Stimulated activated effector memory CD8-positive, alpha-beta T cell treated with anti-CD3 and anti-CD28 coated beads, Interleukin-12 subunit alpha, Interleukin-12 subunit beta, amount 100 ng/mL, for 72 hours (primary cell): ENCODE measurements at regions not wholly inside any gene's neighbourhood (a gene's known extent, or its start where the extent isn't known, plus 50 kb on each side); places are given as distances from the start of the nearest gene placed in this dataset.

Experiments used
- ATAC-seq: fragments of 150-1000 bp; cut with Tn5 transposase; 2 replicates; pipeline ENCODE4 v1.10.0; 2021
- DNase-seq, 2 donors: peaks; one replicate each; pipeline ENCODE4 v3.0.0; 2021 to 2022; ENCODE audit warnings: low spot score in 2 of 2
- H3K27ac Mint-ChIP-seq: one replicate; pipeline ENCODE4 v1.8.0; 2022; ENCODE audit warnings: mild to moderate bottlenecking, mixed read lengths
- H3K36me3 Mint-ChIP-seq: one replicate; pipeline ENCODE4 v1.8.0; 2022; ENCODE audit warnings: mild to moderate bottlenecking, mixed read lengths
- H3K4me1 Mint-ChIP-seq: one replicate; pipeline ENCODE4 v1.8.0; 2022; ENCODE audit warnings: mixed read lengths
- H3K4me3 Mint-ChIP-seq: one replicate; pipeline ENCODE4 v1.8.0; 2022; ENCODE audit warnings: mild to moderate bottlenecking, mixed read lengths
- H3K9me3 Mint-ChIP-seq: one replicate; pipeline ENCODE4 v1.8.0; 2022; ENCODE audit warnings: mixed read lengths

DNA sequence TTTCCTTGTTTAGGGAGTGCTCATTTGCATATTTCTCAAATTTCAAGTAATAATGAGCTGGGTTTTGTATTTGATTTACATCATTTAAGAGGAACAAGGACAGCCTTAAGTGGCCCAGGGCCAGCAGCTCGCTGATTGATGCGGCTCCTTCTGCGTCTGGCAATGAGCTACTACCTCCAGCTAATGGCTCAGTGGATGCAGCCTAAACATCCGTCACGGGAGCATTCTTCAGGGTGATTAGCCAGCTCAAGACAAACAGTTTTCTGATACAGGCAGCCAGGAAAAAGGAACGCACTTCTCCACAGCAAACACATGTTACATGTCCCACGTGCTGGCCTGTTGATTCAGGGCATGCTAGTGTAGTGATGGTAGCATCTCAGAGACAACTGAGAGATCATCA lies 169.3 kb upstream of the TCERG1L start:
- no peaks in the 10 kb centered on the region for H3K36me3 Mint-ChIP-seq
- H3K27ac Mint-ChIP-seq = no peak overlapping the region
- no peak for DNase-seq
- H3K4me1 Mint-ChIP-seq = no peaks in the 10 kb centered on the region
- H3K4me3 Mint-ChIP-seq = no peak overlapping the region
- no peak for ATAC-seq
- peaks cover 12% of the 10 kb centered on the region for H3K9me3 Mint-ChIP-seq

DNA sequence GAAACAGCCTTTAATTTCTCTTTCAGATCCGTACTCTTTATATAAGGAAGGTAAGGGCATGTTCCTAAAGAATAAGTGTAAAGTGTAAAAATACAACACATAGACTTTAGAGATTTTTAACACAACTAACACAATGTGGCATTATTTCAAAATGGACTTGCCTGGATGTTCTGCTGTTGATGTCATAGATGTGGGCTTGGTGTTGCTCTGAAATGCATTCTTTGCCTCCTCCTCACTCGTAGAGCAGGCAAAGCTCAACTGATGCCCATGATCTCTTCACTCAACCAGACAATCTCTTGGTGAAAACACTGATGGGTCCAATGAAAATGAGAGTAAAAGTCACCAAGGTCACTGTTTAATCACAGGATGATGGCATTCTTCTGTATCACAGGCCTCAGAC lies 174.2 kb upstream of the TCERG1L start:
- H3K4me1 Mint-ChIP-seq = no peaks in the 10 kb centered on the region

DNA sequence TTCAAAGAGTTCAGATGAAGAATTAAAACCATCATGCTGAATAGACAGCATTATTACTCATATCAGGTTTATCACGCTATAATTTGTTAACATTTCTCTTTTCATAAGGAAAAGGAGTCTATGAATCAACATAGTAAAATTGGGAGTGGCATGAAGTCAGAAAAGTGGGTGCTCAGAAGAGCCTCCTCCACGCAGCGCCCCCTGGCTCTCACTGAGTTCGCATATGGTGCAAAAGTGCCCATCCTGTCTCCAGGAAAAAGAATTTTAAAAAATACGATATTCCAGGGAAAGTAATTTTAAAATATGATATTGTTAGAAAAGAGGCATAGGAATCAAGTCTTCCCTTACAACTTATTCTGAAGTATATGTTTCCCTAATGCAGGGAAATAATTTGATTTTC lies 176.3 kb upstream of the TCERG1L start:
- H3K4me1 Mint-ChIP-seq = no peaks in the 10 kb centered on the region
- ATAC-seq = no peak
- H3K36me3 Mint-ChIP-seq = no peaks in the 10 kb centered on the region
- DNase-seq = no peak
- no peak overlapping the region for H3K4me3 Mint-ChIP-seq
- H3K9me3 Mint-ChIP-seq = peaks cover 13% of the 10 kb centered on the region
- no peak overlapping the region for H3K27ac Mint-ChIP-seq

More for the DNA sequence above, 174.2 kb upstream of the TCERG1L start:
- ATAC-seq (no peak), DNase-seq (no peak)
- Mint-ChIP-seq H3K36me3 (no peaks in the 10 kb centered on the region), H3K27ac (no peak overlapping the region), H3K4me3 (no peak overlapping the region), H3K9me3 (peaks cover 14% of the 10 kb centered on the region)

DNA sequence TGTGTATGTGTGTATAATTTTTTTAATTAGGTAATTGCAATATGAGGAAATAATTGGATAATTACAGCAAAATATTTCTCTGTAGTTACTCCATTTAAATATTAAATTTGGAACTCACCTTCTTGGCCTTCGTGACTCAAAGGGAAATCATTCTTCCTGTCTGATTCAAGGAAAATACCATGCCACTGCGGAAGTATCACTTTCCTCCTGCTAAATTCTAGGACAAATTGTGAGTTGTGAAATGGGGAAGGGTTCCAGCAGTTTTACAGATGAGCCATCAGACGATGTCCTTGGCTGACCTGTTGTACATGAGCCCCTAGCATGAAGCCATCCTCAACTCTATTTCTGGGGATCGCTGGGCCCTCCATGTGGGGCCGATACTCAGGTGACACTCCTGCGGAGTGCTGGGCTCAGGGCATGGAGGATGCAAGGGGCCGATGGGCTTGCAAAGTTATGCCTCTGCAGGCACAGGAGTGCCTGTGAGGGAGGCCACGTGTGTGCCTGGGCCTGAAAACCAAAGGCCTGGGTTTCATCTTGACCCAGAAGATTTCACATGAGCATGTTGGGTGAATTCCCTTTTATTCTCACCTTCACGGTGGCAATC lies 179.6 kb upstream of the TCERG1L start:
- Mint-ChIP-seq H3K4me3 (no peak overlapping the region), H3K9me3 (peaks cover 5% of the 10 kb centered on the region), H3K4me1 (no peaks in the 10 kb centered on the region), H3K27ac (no peak overlapping the region), H3K36me3 (no peaks in the 10 kb centered on the region)
- no peak for DNase-seq
- no peak for ATAC-seq

DNA sequence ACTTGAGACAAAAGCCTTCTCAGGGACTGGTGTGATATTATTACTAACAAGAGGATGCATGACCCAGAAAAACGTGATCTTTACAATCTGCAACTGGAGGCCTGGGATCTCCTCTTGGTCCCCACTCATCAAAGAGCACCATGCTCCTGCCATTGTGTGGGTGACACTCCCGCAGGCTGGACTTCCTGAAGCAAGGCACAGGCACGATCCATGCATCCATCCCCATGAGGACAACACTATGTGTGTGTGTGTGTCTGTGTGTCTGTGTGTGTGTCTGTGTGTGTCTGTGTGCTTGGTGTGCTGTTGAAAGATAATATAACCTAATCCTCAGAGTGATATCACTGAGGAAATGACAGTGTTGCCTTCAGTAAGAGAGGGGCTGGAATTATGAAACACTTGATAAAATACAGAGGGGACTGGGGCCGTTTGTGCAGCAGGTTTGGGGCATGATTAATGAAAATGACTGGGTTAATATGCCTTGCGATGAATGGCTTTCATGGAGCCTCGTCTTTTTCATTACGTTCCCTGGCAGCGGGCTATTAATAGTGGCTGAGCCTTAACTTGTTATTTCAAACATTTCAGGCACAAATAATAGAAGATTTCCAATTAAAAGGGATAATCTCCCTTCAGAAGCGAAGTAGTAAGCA lies 180.8 kb upstream of the TCERG1L start:
- Mint-ChIP-seq H3K9me3 (peaks cover 4% of the 10 kb centered on the region), H3K4me3 (no peak overlapping the region), H3K4me1 (no peaks in the 10 kb centered on the region), H3K36me3 (no peaks in the 10 kb centered on the region), H3K27ac (no peak overlapping the region)
- no peak for DNase-seq
- no peak for ATAC-seq

DNA sequence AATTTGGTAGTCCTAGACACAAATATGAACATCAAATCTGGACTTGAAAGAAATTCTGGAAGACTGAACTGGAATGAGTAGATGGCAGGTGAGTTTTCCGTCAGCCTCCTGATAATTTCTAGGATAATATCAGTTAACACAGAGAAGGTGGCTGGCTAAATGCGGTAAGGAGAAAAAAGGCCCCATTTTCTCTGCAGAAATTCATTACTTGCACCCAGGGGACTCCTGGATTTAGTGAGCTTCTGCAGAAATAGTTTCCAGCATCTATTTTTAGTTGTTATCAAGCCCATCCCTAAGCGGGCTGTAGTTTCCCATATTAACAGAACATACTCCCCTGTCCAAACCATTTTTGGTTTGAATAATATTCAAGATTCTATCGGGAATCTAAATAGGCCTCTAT lies 181.9 kb upstream of the TCERG1L start:
- no peak for DNase-seq
- no peak overlapping the region for H3K4me3 Mint-ChIP-seq
- H3K9me3 Mint-ChIP-seq = peaks cover 7% of the 10 kb centered on the region

DNA sequence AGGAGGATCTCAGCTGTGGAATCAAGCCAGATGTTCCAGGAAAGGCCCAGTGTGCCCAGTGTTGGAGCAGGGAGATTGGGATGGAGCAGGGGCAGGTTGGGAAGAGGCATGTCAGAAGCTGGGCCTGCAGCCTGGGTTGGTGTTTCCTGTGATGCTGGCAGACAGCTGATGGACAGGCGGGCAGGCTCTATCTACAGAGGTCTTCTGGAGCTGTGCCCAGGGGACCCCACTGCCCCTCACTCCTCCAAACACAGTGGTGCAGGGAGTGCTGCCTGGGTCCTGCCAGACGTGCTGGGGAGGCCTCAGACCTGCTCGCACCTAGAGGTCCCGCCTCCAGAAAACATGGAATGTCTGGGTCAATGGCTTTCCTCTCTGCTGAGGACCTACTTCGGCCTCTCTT lies 182.9 kb upstream of the TCERG1L start:
- DNase-seq (no peak), ATAC-seq (peak; percentile 21)
- Mint-ChIP-seq H3K9me3 (peaks cover 7% of the 10 kb centered on the region), H3K4me3 (no peak overlapping the region), H3K4me1 (no peaks in the 10 kb centered on the region), H3K36me3 (no peaks in the 10 kb centered on the region), H3K27ac (no peak overlapping the region)

More for the DNA sequence above, 181.9 kb upstream of the TCERG1L start:
- H3K36me3 Mint-ChIP-seq = no peaks in the 10 kb centered on the region
- no peak overlapping the region for H3K27ac Mint-ChIP-seq
- ATAC-seq = no peak
- H3K4me1 Mint-ChIP-seq = no peaks in the 10 kb centered on the region

DNA sequence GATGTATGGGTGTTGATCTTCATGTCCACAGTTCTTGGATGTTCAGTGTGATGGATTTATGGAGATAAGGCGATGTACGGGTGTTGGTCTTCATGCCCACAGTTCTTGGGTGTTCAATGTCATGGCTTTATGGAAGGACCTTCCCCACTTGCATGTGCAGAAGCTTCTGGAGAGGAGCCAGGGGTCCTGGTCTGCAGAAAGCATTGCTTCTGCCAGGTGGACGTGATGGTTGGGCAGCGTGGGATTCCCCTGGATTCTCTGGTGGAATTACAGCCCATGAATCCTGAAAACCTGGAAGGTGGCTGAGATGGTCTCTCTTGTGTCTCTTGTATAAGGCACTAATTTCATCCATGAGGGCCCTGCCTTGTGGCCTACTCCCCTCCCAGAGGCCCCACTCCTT lies 183.7 kb upstream of the TCERG1L start:
- DNase-seq (no peak), ATAC-seq (no peak)
- Mint-ChIP-seq H3K36me3 (no peaks in the 10 kb centered on the region), H3K4me1 (no peaks in the 10 kb centered on the region), H3K4me3 (no peak overlapping the region), H3K27ac (no peak overlapping the region), H3K9me3 (peaks cover 7% of the 10 kb centered on the region)

DNA sequence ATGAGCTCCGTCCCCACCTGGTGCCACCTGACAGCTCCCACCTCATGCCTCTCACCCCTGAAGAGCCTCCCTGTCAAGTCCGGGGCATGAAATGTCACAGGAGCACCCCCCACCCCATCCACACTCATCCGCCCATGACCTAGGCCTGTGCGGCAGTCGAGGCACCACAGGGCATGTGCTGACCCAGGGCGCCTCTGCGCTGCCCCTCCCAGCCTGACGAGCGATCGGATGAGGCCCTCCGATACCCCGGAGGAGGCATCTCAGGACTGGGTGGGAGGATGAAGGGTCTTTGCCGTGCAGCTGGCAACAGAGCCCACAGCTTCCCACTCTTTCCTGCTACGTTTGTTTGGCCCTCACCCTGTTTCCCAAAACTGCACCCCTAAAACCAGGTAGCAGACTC lies 184.4 kb upstream of the TCERG1L start:
- Mint-ChIP-seq H3K4me1 (no peaks in the 10 kb centered on the region), H3K9me3 (peaks cover 7% of the 10 kb centered on the region), H3K27ac (no peak overlapping the region), H3K36me3 (no peaks in the 10 kb centered on the region), H3K4me3 (no peak overlapping the region)
- DNase-seq (no peak), ATAC-seq (no peak)

DNA sequence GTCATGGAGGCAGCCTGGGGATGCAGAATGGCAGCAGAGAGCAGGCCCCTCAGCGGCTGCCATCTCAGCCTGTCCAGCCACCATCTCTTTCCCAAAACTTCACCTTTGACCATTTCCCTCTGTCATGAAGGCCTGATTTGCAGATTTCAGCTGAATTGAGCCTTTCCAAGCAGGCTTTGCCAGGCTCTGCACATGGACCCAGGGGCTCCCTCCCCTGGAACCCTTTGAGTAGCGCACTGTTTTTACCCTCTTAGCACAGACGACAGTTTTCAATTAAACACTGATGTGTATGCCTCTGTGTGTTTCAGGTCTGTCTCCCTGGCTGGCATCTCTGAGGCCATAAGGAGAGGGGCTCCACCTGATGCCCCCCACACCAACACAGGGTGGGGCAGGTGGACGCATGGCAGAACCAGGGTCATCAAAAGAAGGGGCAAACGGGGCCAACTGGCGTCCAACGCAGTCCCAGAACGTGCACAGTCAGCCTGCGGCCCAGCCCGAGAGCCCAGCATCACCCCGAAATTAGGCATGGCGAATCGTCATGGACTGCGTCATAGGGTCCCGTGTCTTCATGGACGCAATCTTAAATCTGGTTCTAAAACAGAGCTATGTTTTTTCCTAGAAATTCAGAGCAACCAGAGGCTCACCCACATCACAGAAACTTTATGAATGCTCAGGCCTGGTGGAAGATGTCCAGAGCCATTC lies 185.0 kb upstream of the TCERG1L start:
- Mint-ChIP-seq H3K4me1 (no peaks in the 10 kb centered on the region), H3K9me3 (peaks cover 7% of the 10 kb centered on the region), H3K4me3 (no peak overlapping the region), H3K36me3 (no peaks in the 10 kb centered on the region), H3K27ac (no peak overlapping the region)
- ATAC-seq (no peak), DNase-seq (no peak)

DNA sequence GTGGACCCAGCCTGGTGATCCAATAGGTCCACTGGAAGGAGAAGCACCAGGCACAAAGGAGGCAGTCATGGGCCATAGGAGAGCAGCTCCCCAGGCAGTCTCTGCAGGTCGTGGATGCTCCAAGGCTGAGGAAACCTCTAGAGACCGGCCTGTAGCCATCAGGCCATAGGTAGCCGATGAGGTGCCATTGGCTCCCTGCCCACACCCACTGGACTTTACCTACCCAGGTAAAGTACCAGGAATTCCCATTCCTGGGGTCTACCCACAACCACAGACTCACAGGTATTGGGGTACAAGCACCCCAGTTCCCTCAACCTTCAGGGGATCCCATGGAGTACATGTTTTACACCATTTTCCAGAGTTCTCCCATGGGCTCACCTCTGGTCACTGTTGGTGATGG lies 188.0 kb upstream of the TCERG1L start:
- no peak for ATAC-seq
- Mint-ChIP-seq H3K4me3 (no peak overlapping the region), H3K27ac (no peak overlapping the region), H3K9me3 (peaks cover 24% of the 10 kb centered on the region), H3K36me3 (no peaks in the 10 kb centered on the region), H3K4me1 (no peaks in the 10 kb centered on the region)
- DNase-seq = no peak

DNA sequence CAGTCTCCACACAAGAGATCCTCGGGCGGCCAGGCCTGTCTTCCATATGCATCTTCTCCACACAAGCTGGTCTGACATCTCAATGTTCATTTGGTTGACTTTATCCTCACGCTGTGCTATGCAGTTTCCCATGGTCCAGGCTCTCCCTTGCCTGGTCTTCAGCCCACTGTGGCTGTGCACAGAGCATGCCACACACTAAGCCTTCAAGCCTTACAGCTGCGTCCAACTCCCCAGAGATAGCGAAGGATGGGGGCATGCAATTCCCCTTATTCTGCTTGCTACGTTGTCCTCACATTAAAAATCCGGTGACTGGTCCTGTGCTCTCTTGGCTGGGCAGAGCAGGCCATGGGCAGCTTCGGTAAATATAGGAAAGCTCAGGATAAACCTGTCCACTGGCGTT lies 188.7 kb upstream of the TCERG1L start:
- Mint-ChIP-seq H3K27ac (no peak overlapping the region), H3K4me1 (no peaks in the 10 kb centered on the region), H3K4me3 (no peak overlapping the region), H3K9me3 (peaks cover 24% of the 10 kb centered on the region), H3K36me3 (no peaks in the 10 kb centered on the region)
- no peak for DNase-seq
- no peak for ATAC-seq

DNA sequence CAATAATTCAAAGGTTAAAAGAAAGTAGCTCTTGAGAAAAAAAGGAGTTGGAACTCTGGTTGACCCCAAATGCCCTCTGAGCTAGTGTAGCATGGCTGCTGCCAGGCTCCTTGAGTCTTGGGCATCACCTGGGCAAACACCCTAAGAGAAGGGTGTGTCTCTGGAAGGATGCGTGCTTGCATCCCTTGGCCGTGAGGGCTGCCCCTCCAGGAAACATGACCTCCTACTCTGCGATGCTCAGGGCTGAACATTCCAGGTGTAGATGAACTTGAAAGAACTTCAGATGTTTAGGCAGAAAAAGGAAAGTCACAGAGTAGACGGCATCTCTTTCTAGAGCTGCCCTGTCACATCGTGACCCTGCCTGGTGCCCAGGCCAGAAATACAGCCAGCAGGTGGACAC lies 189.4 kb upstream of the TCERG1L start:
- no peaks in the 10 kb centered on the region for H3K36me3 Mint-ChIP-seq
- H3K4me1 Mint-ChIP-seq = no peaks in the 10 kb centered on the region
- no peak for DNase-seq
- ATAC-seq = no peak
- H3K4me3 Mint-ChIP-seq = no peak overlapping the region
- H3K9me3 Mint-ChIP-seq = peaks cover 24% of the 10 kb centered on the region
- H3K27ac Mint-ChIP-seq = no peak overlapping the region

DNA sequence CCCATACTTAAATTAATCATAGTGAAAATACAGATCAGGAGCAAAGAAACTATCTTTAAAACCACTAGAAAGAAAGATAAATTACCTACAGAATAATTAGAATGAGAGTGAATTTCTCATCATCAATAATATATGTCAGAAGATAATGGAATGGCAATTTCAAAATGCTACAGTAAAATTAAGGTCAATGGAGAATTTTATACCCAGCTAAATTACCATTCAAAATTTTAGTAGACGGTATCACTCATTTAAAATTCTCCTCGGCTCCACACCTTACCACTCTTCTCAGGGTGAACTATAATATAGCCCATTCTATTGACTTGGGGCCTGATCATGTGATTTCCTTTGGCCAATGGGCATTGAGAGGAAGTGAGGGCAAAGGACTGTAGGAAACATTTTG lies 192.5 kb upstream of the TCERG1L start:
- H3K9me3 Mint-ChIP-seq = peaks cover 21% of the 10 kb centered on the region
- DNase-seq = no peak
- no peak for ATAC-seq
- no peaks in the 10 kb centered on the region for H3K36me3 Mint-ChIP-seq
- H3K27ac Mint-ChIP-seq = no peak overlapping the region
- H3K4me1 Mint-ChIP-seq = no peaks in the 10 kb centered on the region
- H3K4me3 Mint-ChIP-seq = no peak overlapping the region

DNA sequence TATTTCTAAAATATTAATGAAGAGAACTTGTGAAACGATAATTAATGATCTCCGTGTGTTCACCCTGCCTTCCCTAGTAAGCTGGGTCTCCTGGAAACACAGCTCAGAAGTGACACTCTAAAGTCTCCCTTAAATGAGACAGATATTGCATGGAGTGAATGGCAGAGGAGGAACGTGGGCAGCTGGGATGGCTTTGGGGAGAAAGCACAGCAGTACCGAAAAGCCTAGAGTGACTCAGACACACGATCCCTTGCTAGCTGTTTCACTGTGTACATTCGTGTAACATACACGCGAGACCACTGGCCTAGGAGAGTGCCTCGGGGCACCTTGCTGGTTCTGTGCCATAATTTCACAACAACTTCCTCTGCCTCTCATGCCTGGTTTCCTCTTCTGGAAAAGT lies 199.9 kb upstream of the TCERG1L start:
- H3K4me1 Mint-ChIP-seq = no peaks in the 10 kb centered on the region
- no peak overlapping the region for H3K27ac Mint-ChIP-seq
- H3K4me3 Mint-ChIP-seq = no peak overlapping the region
- DNase-seq (no peak), ATAC-seq (no peak)
- no peaks in the 10 kb centered on the region for H3K36me3 Mint-ChIP-seq
- peaks cover 8% of the 10 kb centered on the region for H3K9me3 Mint-ChIP-seq

DNA sequence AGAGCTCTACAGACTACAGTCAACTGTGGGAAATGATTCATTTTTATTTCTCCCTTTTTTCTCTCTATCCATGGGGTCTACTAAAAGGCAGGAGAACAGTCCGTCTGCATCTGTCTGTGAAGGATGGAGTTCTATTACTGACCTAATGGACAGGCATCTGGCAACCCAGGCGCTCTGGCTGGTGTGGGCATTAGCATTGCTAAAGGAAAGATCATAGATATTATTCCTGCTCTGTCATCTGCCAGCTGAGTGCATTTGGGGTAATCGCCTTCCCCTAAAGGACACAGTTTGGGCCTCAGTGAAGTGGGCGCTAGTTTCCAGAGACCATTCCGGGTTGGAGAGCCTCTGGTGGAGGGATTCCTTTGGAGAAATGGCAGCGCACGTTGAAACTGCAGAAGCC lies 201.3 kb upstream of the TCERG1L start:
- peaks cover 8% of the 10 kb centered on the region for H3K9me3 Mint-ChIP-seq
- H3K27ac Mint-ChIP-seq = no peak overlapping the region
- H3K4me1 Mint-ChIP-seq = no peaks in the 10 kb centered on the region
- ATAC-seq (no peak), DNase-seq (no peak)
- no peaks in the 10 kb centered on the region for H3K36me3 Mint-ChIP-seq
- no peak overlapping the region for H3K4me3 Mint-ChIP-seq
